ENCODE measurements at regions not wholly inside any gene's neighbourhood (a gene's known extent, or its start where the extent isn't known, plus 50 kb on each side); places are given as distances from the start of the nearest gene placed in this dataset.
"Not testable (repeated sequence)": the region's sequence is repeated elsewhere in the genome, so short reads cannot be mapped to it uniquely, and the experiment has no call there.

GRCh38 chr10:47605791-47606773 lies 82.6 kb upstream of the AGAP9 start:
- DNase-seq; H3K36me3 ChIP-seq (ENCODE audit: control insufficient read depth, insufficient read depth, low read length); intact Hi-C loops (cut with micrococcal nuclease; ENCODE audit: unreplicated experiment); H3K4me3 Mint-ChIP-seq (ENCODE audit: unreplicated experiment); H3K27ac Mint-ChIP-seq (ENCODE audit: unreplicated experiment); H3K9me3 ChIP-seq; BruUV-seq (replicated peaks); H3K27me3 Mint-ChIP-seq (ENCODE audit: insufficient read depth, unreplicated experiment); H3K36me3 Mint-ChIP-seq (ENCODE audit: insufficient read depth, unreplicated experiment); H3K4me1 ChIP-seq; H3K27me3 ChIP-seq (replicated peaks; ENCODE audit: control insufficient read depth, insufficient read depth, low read length); H3K9me3 Mint-ChIP-seq (ENCODE audit: unreplicated experiment); H3K4me3 ChIP-seq (ENCODE audit: low read depth, low read length); POLR2A ChIA-PET; H3K4me1 Mint-ChIP-seq (ENCODE audit: low read depth, unreplicated experiment); CTCF ChIA-PET: not testable (repeated sequence)

GRCh38 chr10:47600604-47601003 lies 77.2 kb upstream of the AGAP9 start:
- H3K4me1 ChIP-seq; POLR2A ChIA-PET; H3K36me3 ChIP-seq (ENCODE audit: control insufficient read depth, insufficient read depth, low read length); H3K9me3 ChIP-seq; CTCF ChIA-PET; H3K4me3 Mint-ChIP-seq (ENCODE audit: unreplicated experiment); H3K9me3 Mint-ChIP-seq (ENCODE audit: unreplicated experiment); H3K27me3 ChIP-seq (replicated peaks; ENCODE audit: control insufficient read depth, insufficient read depth, low read length); BruUV-seq (replicated peaks); DNase-seq; H3K36me3 Mint-ChIP-seq (ENCODE audit: insufficient read depth, unreplicated experiment); H3K4me3 ChIP-seq (ENCODE audit: low read depth, low read length); intact Hi-C loops (cut with micrococcal nuclease; ENCODE audit: unreplicated experiment); H3K27me3 Mint-ChIP-seq (ENCODE audit: insufficient read depth, unreplicated experiment); H3K4me1 Mint-ChIP-seq (ENCODE audit: low read depth, unreplicated experiment); H3K27ac Mint-ChIP-seq (ENCODE audit: unreplicated experiment): not testable (repeated sequence)

- H3K4me1 ChIP-seq; POLR2A ChIA-PET; H3K36me3 Mint-ChIP-seq (ENCODE audit: insufficient read depth, unreplicated experiment); H3K4me3 Mint-ChIP-seq (ENCODE audit: unreplicated experiment); BruUV-seq (replicated peaks); H3K27ac Mint-ChIP-seq (ENCODE audit: unreplicated experiment); H3K9me3 ChIP-seq; H3K36me3 ChIP-seq (ENCODE audit: control insufficient read depth, insufficient read depth, low read length); H3K4me1 Mint-ChIP-seq (ENCODE audit: low read depth, unreplicated experiment); H3K27me3 Mint-ChIP-seq (ENCODE audit: insufficient read depth, unreplicated experiment); H3K27me3 ChIP-seq (replicated peaks; ENCODE audit: control insufficient read depth, insufficient read depth, low read length); intact Hi-C loops (cut with micrococcal nuclease; ENCODE audit: unreplicated experiment); CTCF ChIA-PET; H3K9me3 Mint-ChIP-seq (ENCODE audit: unreplicated experiment): not testable (repeated sequence)
- peak in 1 of 2 experiments; percentile 36 for DNase-seq
- peak overlapping the region; percentile 20; the same call in 1 of the 2 replicates for H3K4me3 ChIP-seq (ENCODE audit: low read depth, low read length)
Measured at GRCh38 chr10:47600127-47600526, 76.7 kb upstream of the AGAP9 start.

GRCh38 chr10:47599657-47600056 lies 76.2 kb upstream of the AGAP9 start:
- CTCF ChIA-PET; H3K36me3 ChIP-seq (ENCODE audit: control insufficient read depth, insufficient read depth, low read length); H3K36me3 Mint-ChIP-seq (ENCODE audit: insufficient read depth, unreplicated experiment); H3K27me3 Mint-ChIP-seq (ENCODE audit: insufficient read depth, unreplicated experiment); H3K4me1 ChIP-seq; POLR2A ChIA-PET; BruUV-seq (replicated peaks); H3K27me3 ChIP-seq (replicated peaks; ENCODE audit: control insufficient read depth, insufficient read depth, low read length); H3K9me3 Mint-ChIP-seq (ENCODE audit: unreplicated experiment); H3K9me3 ChIP-seq; intact Hi-C loops (cut with micrococcal nuclease; ENCODE audit: unreplicated experiment); H3K27ac Mint-ChIP-seq (ENCODE audit: unreplicated experiment); H3K4me1 Mint-ChIP-seq (ENCODE audit: low read depth, unreplicated experiment): not testable (repeated sequence)
- H3K4me3 Mint-ChIP-seq (ENCODE audit: unreplicated experiment): peak overlapping the region; percentile 43
- peak overlapping the region; percentile 3 for H3K4me3 ChIP-seq (ENCODE audit: low read depth, low read length)
- peak; percentile 45 to 53 for DNase-seq

- H3K4me1 Mint-ChIP-seq (ENCODE audit: low read depth, unreplicated experiment); H3K4me3 Mint-ChIP-seq (ENCODE audit: unreplicated experiment); H3K27me3 ChIP-seq (replicated peaks; ENCODE audit: control insufficient read depth, insufficient read depth, low read length); H3K27ac Mint-ChIP-seq (ENCODE audit: unreplicated experiment); H3K36me3 Mint-ChIP-seq (ENCODE audit: insufficient read depth, unreplicated experiment); H3K4me3 ChIP-seq (ENCODE audit: low read depth, low read length); CTCF ChIA-PET; BruUV-seq (replicated peaks); intact Hi-C loops (cut with micrococcal nuclease; ENCODE audit: unreplicated experiment); POLR2A ChIA-PET; H3K4me1 ChIP-seq; H3K27me3 Mint-ChIP-seq (ENCODE audit: insufficient read depth, unreplicated experiment); H3K36me3 ChIP-seq (ENCODE audit: control insufficient read depth, insufficient read depth, low read length); H3K9me3 ChIP-seq; H3K9me3 Mint-ChIP-seq (ENCODE audit: unreplicated experiment); DNase-seq: not testable (repeated sequence)
Measured at GRCh38 chr10:47593805-47594204, 70.4 kb upstream of the AGAP9 start.

- H3K9me3 ChIP-seq; H3K4me3 ChIP-seq (ENCODE audit: low read depth, low read length); BruUV-seq (replicated peaks); H3K36me3 ChIP-seq (ENCODE audit: control insufficient read depth, insufficient read depth, low read length); H3K36me3 Mint-ChIP-seq (ENCODE audit: insufficient read depth, unreplicated experiment); DNase-seq; intact Hi-C loops (cut with micrococcal nuclease; ENCODE audit: unreplicated experiment); H3K27me3 ChIP-seq (replicated peaks; ENCODE audit: control insufficient read depth, insufficient read depth, low read length); H3K27me3 Mint-ChIP-seq (ENCODE audit: insufficient read depth, unreplicated experiment); H3K9me3 Mint-ChIP-seq (ENCODE audit: unreplicated experiment); H3K4me1 ChIP-seq; CTCF ChIA-PET; H3K4me1 Mint-ChIP-seq (ENCODE audit: low read depth, unreplicated experiment); H3K27ac Mint-ChIP-seq (ENCODE audit: unreplicated experiment); POLR2A ChIA-PET; H3K4me3 Mint-ChIP-seq (ENCODE audit: unreplicated experiment): not testable (repeated sequence)
Measured at GRCh38 chr10:47593129-47593528, 69.7 kb upstream of the AGAP9 start.

GRCh38 chr10:47590956-47591355 lies 67.5 kb upstream of the AGAP9 start:
- H3K4me1 Mint-ChIP-seq (ENCODE audit: low read depth, unreplicated experiment); H3K9me3 Mint-ChIP-seq (ENCODE audit: unreplicated experiment); H3K36me3 ChIP-seq (ENCODE audit: control insufficient read depth, insufficient read depth, low read length); H3K4me1 ChIP-seq; H3K27ac Mint-ChIP-seq (ENCODE audit: unreplicated experiment); CTCF ChIA-PET; POLR2A ChIA-PET; H3K4me3 Mint-ChIP-seq (ENCODE audit: unreplicated experiment); H3K4me3 ChIP-seq (ENCODE audit: low read depth, low read length); H3K27me3 ChIP-seq (replicated peaks; ENCODE audit: control insufficient read depth, insufficient read depth, low read length); DNase-seq; H3K36me3 Mint-ChIP-seq (ENCODE audit: insufficient read depth, unreplicated experiment); BruUV-seq (replicated peaks); H3K27me3 Mint-ChIP-seq (ENCODE audit: insufficient read depth, unreplicated experiment); intact Hi-C loops (cut with micrococcal nuclease; ENCODE audit: unreplicated experiment); H3K9me3 ChIP-seq: not testable (repeated sequence)

Measured in Caco-2 (cell line).